Osteoblast (primary cell): ENCODE measurements at regions not wholly inside any gene's neighbourhood (a gene's known extent, or its start where the extent isn't known, plus 50 kb on each side); places are given as distances from the start of the nearest gene placed in this dataset.
"Not testable (repeated sequence)": the region's sequence is repeated elsewhere in the genome, so short reads cannot be mapped to it uniquely, and the experiment has no call there.

Experiments
- DNase-seq: peaks from one replicate; pipeline ENCODE4 v3.0.0; 2011; ENCODE audit warnings: low spot score, mixed read lengths; ENCODE audit not compliant: insufficient read length; ENCODE audit errors: missing footprints
- H2AFZ ChIP-seq: 2 replicates; pipeline ENCODE4 v1.6.0; 2011; ENCODE audit warnings: mild to moderate bottlenecking, low read length
- H3K27ac ChIP-seq: 2 replicates; pipeline ENCODE4 v1.5.1; 2011; ENCODE audit warnings: mild to moderate bottlenecking, low read depth, low read length, moderate library complexity
- H3K27me3 ChIP-seq: 2 replicates; pipeline ENCODE4 v1.6.0; 2012; ENCODE audit warnings: mild to moderate bottlenecking, control low read depth, inconsistent platforms, low read length, moderate library complexity; ENCODE audit not compliant: insufficient read depth
- H3K36me3 ChIP-seq: 2 replicates; pipeline ENCODE4 v1.5.1; 2011; ENCODE audit warnings: mild to moderate bottlenecking, low read length, control low read depth, moderate library complexity; ENCODE audit not compliant: insufficient read depth
- H3K4me1 ChIP-seq: 2 replicates; pipeline ENCODE4 v1.5.1; 2011; ENCODE audit warnings: mild to moderate bottlenecking, low read length, control low read depth, moderate library complexity; ENCODE audit not compliant: insufficient read depth
- H3K4me2 ChIP-seq: 2 replicates; pipeline ENCODE4 v1.6.0; 2011; ENCODE audit warnings: mild to moderate bottlenecking, low read length; ENCODE audit not compliant: insufficient read depth
- H3K4me3 ChIP-seq: fragments of 200-600 bp; sonication (generic); 3 replicates; pipeline ENCODE4 v1.5.1; 2012; ENCODE audit warnings: mild to moderate bottlenecking, low read length, inconsistent platforms; ENCODE audit not compliant: insufficient read depth
- H3K79me2 ChIP-seq: 2 replicates; pipeline ENCODE4 v1.6.0; 2012; ENCODE audit warnings: mild to moderate bottlenecking, low read length, control low read depth, inconsistent platforms; ENCODE audit not compliant: insufficient read depth
- H3K9me3 ChIP-seq: 2 replicates; pipeline ENCODE4 v1.5.1; 2011; ENCODE audit warnings: low read depth, low read length, control low read depth
- H4K20me1 ChIP-seq: 2 replicates; pipeline ENCODE4 v1.6.0; 2012; ENCODE audit warnings: mild to moderate bottlenecking, low read length, control low read depth; ENCODE audit not compliant: insufficient read depth

DNA sequence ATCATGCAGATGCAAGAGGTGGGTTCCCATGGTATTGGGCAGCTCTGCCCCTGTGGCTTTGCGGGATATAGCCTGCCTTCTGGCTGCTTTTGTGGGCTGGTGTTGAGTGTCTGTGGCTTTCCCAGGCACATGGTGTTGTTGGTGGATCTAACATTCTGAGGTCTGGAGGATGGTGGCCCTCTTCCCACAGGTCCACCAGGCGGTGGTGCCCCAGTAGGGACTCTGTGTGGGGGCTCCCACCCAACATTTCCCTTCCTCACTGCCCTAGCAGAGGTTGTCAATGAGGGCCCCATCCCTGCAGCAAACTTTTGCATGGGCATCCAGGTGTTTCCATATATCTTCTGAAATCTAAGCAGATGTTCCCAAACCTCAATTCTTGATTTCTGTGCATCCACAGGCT is 420.5 kb upstream of the TPTE start:
- not testable (repeated sequence) for H3K27me3 ChIP-seq, H4K20me1 ChIP-seq, DNase-seq, H3K4me1 ChIP-seq, H2AFZ ChIP-seq, H3K4me3 ChIP-seq, H3K36me3 ChIP-seq, H3K27ac ChIP-seq, H3K4me2 ChIP-seq, H3K79me2 ChIP-seq, H3K9me3 ChIP-seq

DNA sequence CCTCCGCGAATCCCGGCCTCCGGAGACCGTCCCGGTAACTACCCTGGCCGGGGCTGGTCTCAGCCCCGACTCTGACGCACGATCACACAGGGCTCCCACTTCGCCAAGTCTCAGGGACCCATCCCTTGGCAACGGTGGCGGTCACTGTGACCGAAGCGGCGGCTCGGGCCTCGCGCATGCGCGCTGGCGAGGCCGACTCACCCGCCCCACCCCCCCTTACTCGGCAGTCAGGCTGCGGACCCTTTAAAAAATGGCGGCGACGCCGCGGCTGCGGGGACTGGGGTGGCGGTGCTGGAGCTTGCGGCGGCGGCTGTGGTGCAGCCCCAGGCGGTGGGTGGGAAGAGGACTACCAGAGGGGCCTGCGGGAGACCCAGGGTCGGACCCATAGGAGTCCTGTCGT is 402.0 kb upstream of the TPTE start:
- H4K20me1 ChIP-seq, H2AFZ ChIP-seq, H3K4me2 ChIP-seq, H3K27me3 ChIP-seq, H3K79me2 ChIP-seq, H3K9me3 ChIP-seq, H3K4me3 ChIP-seq, H3K27ac ChIP-seq, DNase-seq, H3K4me1 ChIP-seq, H3K36me3 ChIP-seq: not testable (repeated sequence)

DNA sequence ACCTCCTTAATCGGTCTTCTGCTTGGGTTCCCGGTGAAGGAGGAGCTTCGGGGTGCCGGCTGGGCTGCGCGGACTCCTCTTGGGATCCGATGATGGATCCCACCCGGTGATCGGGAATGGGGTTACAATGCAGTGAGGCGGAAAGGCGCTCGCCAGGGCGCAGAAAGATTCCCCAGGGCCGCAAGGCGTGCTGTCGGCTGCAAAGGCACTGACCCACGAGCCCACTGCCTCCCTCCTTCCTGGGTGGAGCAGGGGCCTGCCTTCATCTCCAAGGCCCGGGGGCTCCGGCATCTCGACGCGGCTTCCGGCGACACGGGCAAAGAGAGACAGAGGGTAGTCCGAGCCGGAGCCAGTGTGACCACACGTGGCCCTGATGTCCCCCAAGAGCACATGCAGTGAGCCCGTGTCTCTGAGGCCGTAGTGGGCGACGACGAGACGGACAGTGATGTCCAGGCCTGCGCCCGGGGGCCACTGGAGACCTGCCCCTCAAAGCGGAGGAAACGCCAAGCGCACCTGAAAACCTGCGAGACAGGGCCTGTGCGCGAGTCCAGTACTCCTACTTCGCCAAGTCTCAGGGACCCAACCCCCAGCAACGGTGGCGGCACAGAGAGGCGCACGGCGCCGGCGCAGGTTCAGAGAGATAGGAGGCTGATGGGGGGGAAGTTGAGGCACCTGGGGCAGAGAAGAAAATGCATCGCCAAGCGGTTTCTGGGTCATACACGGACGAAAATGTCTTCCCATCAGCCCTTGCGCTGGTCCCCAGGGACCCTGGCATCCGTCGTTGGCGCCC is 401.4 kb upstream of the TPTE start:
- not testable (repeated sequence) for DNase-seq, H2AFZ ChIP-seq, H3K4me3 ChIP-seq, H3K27ac ChIP-seq, H3K4me1 ChIP-seq, H3K36me3 ChIP-seq, H3K27me3 ChIP-seq, H4K20me1 ChIP-seq, H3K4me2 ChIP-seq, H3K9me3 ChIP-seq, H3K79me2 ChIP-seq

DNA sequence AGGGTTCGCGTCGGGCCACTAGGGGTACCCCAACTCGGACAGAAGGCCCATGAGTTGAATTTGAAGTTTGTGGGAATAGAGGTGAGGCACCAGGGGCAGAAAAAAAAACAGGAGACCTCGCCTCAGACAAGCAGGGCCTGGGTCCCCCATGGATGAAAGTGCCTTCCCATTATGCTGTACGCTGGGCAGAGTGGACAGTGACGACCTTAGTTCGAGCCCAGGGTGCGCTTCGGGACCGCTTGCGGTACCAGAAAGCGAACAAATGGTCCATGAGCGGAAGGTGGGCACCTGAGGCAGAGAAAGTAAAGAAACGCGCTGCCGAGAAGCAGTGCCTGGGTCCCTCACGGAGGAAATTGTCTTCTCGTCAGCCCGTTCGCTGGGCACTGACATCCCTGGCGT is 400.8 kb upstream of the TPTE start:
- not testable (repeated sequence) for H3K4me3 ChIP-seq, H3K27me3 ChIP-seq, H2AFZ ChIP-seq, DNase-seq, H3K4me2 ChIP-seq, H3K9me3 ChIP-seq, H3K79me2 ChIP-seq, H3K4me1 ChIP-seq, H3K27ac ChIP-seq, H4K20me1 ChIP-seq, H3K36me3 ChIP-seq

DNA sequence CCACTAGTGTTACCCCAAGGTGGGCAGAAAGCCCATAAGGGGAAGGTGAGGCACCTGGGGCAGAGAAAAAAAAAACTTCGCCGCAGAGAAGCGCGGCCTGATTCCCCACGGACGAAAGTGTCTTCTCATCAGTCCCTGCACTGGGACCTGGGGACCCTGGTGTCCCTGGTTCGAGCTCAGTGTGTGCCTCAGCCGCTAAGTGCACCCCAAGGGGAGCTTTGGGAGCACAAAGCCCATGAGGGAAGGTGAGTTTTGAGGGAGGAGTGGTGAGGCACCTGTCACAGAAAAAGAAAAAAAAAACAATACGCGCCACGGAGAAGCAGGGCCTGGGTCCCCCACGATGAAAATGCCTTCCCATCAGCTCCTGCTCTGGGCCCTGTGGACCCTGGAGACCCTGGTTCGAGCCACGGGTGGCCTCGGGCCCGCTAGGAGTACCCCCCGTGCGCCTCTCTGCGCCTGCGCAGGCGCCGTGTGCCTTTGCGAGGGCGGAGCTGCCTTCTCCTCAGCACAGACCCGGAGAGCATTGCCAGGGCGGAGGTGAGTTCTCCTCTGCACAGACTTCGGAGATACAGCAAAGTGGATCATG is 400.3 kb upstream of the TPTE start:
- H3K9me3 ChIP-seq, H4K20me1 ChIP-seq, H2AFZ ChIP-seq, H3K79me2 ChIP-seq, H3K27me3 ChIP-seq, DNase-seq, H3K27ac ChIP-seq, H3K4me2 ChIP-seq, H3K4me3 ChIP-seq, H3K36me3 ChIP-seq, H3K4me1 ChIP-seq: not testable (repeated sequence)

DNA sequence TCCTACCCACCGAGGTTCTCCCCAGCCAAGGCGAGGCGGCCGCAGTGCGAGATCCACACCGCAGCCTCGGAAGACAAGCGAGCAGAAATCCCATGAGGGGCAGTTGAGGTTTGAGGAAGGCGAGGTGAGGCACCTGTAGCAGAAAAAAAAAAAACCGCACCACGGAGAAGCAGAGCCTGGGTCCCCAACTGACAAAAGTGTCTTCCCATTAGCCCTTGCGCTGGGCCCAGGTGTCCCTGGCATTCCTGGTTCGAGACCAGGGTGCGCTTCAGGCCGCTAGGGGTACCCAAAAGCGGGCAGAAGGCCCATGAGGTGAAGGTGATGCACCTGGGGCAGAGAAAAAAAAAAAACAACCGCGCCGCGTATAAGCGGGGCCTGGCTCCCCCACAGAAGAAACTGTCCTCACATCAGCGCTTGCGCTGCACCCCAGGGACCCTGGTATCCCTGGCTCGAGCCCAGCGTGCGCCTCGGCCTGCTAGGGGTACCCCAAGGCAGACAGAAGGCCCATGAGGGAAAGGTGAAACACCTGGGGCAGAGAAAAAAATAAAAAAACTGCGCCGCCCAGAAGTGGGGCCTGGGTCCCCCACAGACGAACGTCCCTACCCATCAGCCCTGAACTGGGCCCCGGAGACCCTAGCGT is 399.4 kb upstream of the TPTE start:
- H3K79me2 ChIP-seq, H4K20me1 ChIP-seq, H3K27me3 ChIP-seq, DNase-seq, H3K4me2 ChIP-seq, H3K4me3 ChIP-seq, H3K27ac ChIP-seq, H2AFZ ChIP-seq, H3K9me3 ChIP-seq, H3K4me1 ChIP-seq, H3K36me3 ChIP-seq: not testable (repeated sequence)

DNA sequence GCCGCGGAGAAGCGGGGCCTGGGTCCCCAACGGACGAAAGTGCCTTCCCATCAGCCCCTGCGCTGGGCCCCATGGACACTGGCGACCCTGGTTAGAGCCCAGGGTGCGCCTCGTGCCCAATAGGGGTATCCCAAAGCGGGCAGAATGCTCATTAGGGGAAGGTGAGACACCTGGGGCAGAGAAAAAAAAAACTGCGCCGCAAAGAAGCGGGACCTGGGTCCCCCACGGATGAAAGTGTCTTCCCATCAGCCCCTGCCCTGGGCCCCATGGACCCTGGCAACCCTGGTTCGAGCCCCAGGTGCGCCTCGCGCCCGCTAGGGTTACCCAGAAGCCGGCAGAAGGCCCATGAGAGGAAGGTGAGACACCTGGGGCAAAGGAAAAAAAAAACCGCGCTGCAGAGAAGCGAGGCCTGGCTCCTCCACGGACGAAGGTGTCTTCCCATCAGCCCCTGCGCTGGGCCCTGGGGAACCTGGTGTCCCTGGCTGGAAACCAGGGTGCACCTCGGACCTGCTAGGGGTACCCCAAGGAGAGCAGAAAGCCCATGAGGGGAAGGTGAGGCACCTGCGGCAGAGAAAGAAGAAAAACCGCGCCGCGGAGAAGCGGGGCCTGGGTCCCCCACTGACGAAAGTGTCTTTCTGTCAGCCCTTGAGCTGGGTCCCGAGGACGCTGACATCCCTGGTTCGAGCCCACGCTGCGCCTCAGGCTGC is 398.4 kb upstream of the TPTE start:
- H3K27ac ChIP-seq, H3K79me2 ChIP-seq, H3K27me3 ChIP-seq, H3K9me3 ChIP-seq, H3K4me3 ChIP-seq, H3K4me1 ChIP-seq, H2AFZ ChIP-seq, H3K36me3 ChIP-seq, H3K4me2 ChIP-seq, H4K20me1 ChIP-seq, DNase-seq: not testable (repeated sequence)

DNA sequence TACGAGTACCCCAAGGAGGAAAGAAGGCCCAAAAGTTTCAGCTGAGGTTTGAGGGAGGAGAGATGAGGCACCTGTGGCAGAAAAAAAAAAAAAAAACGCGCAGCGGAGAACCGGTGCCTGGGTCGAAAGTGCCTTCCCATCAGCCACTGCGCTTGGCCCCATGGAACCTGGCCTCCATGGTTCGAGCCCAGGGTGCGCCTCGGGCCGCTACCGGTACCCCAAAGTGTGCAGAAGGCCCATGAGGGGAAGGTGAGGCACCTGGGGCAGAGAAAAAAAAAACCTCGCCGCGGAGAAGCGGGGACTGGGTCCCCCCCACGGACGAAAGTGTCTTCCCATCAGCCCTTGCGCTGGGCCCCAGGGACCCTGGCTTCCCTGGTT is 397.9 kb upstream of the TPTE start:
- H3K4me2 ChIP-seq, H3K9me3 ChIP-seq: not testable (repeated sequence)

More for the DNA sequence above, 397.9 kb upstream of the TPTE start:
- not testable (repeated sequence) for H3K36me3 ChIP-seq, DNase-seq, H4K20me1 ChIP-seq, H3K79me2 ChIP-seq, H3K4me3 ChIP-seq, H3K27ac ChIP-seq, H3K4me1 ChIP-seq, H3K27me3 ChIP-seq, H2AFZ ChIP-seq
